ENCODE measurements at regions not wholly inside any gene's neighbourhood (a gene's known extent, or its start where the extent isn't known, plus 50 kb on each side); places are given as distances from the start of the nearest gene placed in this dataset.

- no peak for TF ChIP-seq CTCF (conservative IDR thresholded peaks at IDR 0.05 in 1 of 2, IDR thresholded peaks at IDR 0.05 in 1 of 2; ENCODE audit: low read depth in 1 of 2, low read length in 2 of 2)
- TF ChIP-seq EZH2 (IDR thresholded peaks at IDR 0.05; ENCODE audit: low read length, missing control alignments) = no peak
These were observed 119.5 kb upstream of the EPHA5 start for GRCh38 chr4:65789805-65790204.
